ENCODE measurements at regions not wholly inside any gene's neighbourhood (a gene's known extent, or its start where the extent isn't known, plus 50 kb on each side); places are given as distances from the start of the nearest gene placed in this dataset.
A peak's percentile ranks its signal among the peaks of the same experiment; 100 is the strongest.

- no peak for DNase-seq
These were observed 141.0 kb downstream of the PTPN11 start for GRCh38 chr12:112559784-112560183.

GRCh38 chr12:112564160-112564784, 145.5 kb downstream of the PTPN11 start:
- DNase-seq: no peak

GRCh38 chr12:112568641-112569040, 149.9 kb downstream of the PTPN11 start:
- DNase-seq: no peak

- DNase-seq: no peak
These were observed 151.3 kb downstream of the PTPN11 start for GRCh38 chr12:112570096-112570495.

- no peak for DNase-seq
These were observed 154.4 kb downstream of the PTPN11 start for GRCh38 chr12:112573141-112573540.

- DNase-seq: no peak
These were observed 156.3 kb downstream of the PTPN11 start for GRCh38 chr12:112574896-112575558.

GRCh38 chr12:112575559-112576067, 156.9 kb downstream of the PTPN11 start:
- DNase-seq: no peak

GRCh38 chr12:112577473-112578329, 159.0 kb downstream of the PTPN11 start:
- DNase-seq: no peak

GRCh38 chr12:112584266-112584722, 165.5 kb downstream of the PTPN11 start:
- no peak for DNase-seq

GRCh38 chr12:112586148-112586783, 167.5 kb downstream of the PTPN11 start:
- no peak for DNase-seq

GRCh38 chr12:112589275-112589674, 170.5 kb downstream of the PTPN11 start:
- no peak for DNase-seq

- DNase-seq: no peak
These were observed 171.5 kb downstream of the PTPN11 start for GRCh38 chr12:112590281-112590680.

- no peak for DNase-seq
These were observed 172.7 kb downstream of the PTPN11 start for GRCh38 chr12:112591488-112591887.

- DNase-seq: no peak
These were observed 176.7 kb downstream of the PTPN11 start for GRCh38 chr12:112595410-112595809.

- no peak for DNase-seq
These were observed 179.2 kb downstream of the PTPN11 start for GRCh38 chr12:112597986-112598385.

GRCh38 chr12:112598626-112599025, 179.9 kb downstream of the PTPN11 start:
- no peak for DNase-seq

GRCh38 chr12:112599871-112600270, 181.1 kb downstream of the PTPN11 start:
- peak; percentile 14 for DNase-seq

GRCh38 chr12:112602150-112602549, 183.4 kb downstream of the PTPN11 start:
- no peak for DNase-seq

- peak; percentile 1 for DNase-seq
These were observed 184.8 kb upstream of the RPH3A start for GRCh38 chr12:112606611-112607365.

- DNase-seq: no peak
These were observed 184.1 kb upstream of the RPH3A start for GRCh38 chr12:112607427-112607826.

- DNase-seq: no peak
These were observed 179.6 kb upstream of the RPH3A start for GRCh38 chr12:112611908-112612307.

- DNase-seq: no peak
These were observed 176.4 kb upstream of the RPH3A start for GRCh38 chr12:112615196-112615595.

Measured in CD4-positive, alpha-beta T cell treated with Interferon gamma for 1 hour (primary cell).